DND-41 (cell line): ENCODE measurements at regions not wholly inside any gene's neighbourhood (a gene's known extent, or its start where the extent isn't known, plus 50 kb on each side); places are given as distances from the start of the nearest gene placed in this dataset.

Experiments used
- CTCF ChIP-seq: IDR thresholded peaks from 2 replicates; pipeline ENCODE4 v1.5.1; 2012; ENCODE audit warnings: borderline replicate concordance, low read length, moderate library complexity, mild to moderate bottlenecking; ENCODE audit not compliant: poor library complexity, severe bottlenecking; ENCODE audit errors: extremely low read depth
- EZH2 ChIP-seq: IDR thresholded peaks from 3 replicates; pipeline ENCODE4 v1.6.1; 2012; ENCODE audit warnings: borderline replicate concordance, low read depth, mild to moderate bottlenecking, moderate library complexity, low read length, inconsistent platforms; ENCODE audit not compliant: severe bottlenecking

GRCh38 chr4:108427946-108428485 is 192.4 kb upstream of the RPL34 start:
- TF ChIP-seq CTCF (no peak), EZH2 (no peak)
